ENCODE measurements at regions not wholly inside any gene's neighbourhood (a gene's known extent, or its start where the extent isn't known, plus 50 kb on each side); places are given as distances from the start of the nearest gene placed in this dataset.

DNA sequence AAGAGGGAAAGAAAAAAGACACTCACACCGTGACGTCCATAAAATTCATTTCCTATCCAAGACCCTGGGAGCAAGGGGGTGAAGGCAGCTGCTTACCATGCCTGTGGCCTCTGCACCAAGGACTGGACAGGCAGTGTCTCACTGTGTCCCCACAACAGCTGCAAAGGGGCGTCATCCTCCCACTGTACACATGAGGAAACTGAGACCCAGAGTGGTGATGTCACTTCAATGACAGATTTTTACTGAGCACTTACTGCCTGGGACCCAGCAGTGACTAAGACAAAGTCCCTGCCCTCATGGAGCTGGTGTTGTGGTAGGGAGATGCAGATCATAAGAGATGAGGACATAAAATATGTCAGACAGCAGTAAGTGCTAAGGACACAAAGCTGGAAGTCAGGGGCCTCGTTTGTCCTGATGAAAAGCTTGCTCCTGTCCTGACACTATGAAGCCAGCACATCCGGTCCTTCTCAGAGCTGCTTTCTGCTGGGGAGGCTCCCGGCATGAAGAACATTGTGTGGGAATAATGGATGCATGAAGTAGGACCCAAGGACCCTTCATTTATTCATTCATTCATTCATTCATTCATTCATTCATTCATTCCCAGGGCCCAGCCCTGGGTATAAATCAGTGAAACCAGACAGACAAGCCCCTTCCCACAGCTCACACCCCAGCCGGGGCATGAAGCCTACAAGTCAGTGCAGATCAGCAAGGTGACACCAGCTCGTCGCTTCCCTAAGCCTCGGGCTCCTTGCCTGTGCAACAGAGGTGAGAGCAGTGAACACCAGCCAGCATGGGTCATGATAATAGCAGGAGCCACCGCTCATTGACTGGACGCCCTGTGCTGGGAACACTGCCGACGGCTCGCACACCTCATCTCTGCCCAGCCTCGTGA, 473.7 kb downstream of the MATN1 start:
- ChIA-PET CTCF (no interaction called here), POLR2A (no interaction called here)
- Mint-ChIP-seq H3K36me3 (ENCODE audit: insufficient read depth, unreplicated experiment) (no peaks in the 10 kb centered on the region), H3K27me3 (ENCODE audit: insufficient read depth, unreplicated experiment) (peaks cover 19% of the 10 kb centered on the region), H3K4me1 (ENCODE audit: low read depth, unreplicated experiment) (no peaks in the 10 kb centered on the region), H3K4me3 (ENCODE audit: unreplicated experiment) (no peak overlapping the region), H3K27ac (ENCODE audit: unreplicated experiment) (no peak overlapping the region), H3K9me3 (ENCODE audit: unreplicated experiment) (no peaks in the 10 kb centered on the region)
- no peaks in the 10 kb centered on the region for H3K9me3 ChIP-seq
- TF ChIP-seq, protein P1, sequence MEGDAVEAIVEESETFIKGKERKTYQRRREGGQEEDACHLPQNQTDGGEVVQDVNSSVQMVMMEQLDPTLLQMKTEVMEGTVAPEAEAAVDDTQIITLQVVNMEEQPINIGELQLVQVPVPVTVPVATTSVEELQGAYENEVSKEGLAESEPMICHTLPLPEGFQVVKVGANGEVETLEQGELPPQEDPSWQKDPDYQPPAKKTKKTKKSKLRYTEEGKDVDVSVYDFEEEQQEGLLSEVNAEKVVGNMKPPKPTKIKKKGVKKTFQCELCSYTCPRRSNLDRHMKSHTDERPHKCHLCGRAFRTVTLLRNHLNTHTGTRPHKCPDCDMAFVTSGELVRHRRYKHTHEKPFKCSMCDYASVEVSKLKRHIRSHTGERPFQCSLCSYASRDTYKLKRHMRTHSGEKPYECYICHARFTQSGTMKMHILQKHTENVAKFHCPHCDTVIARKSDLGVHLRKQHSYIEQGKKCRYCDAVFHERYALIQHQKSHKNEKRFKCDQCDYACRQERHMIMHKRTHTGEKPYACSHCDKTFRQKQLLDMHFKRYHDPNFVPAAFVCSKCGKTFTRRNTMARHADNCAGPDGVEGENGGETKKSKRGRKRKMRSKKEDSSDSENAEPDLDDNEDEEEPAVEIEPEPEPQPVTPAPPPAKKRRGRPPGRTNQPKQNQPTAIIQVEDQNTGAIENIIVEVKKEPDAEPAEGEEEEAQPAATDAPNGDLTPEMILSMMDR (IDR thresholded peaks at IDR 0.05; ENCODE audit: insufficient read depth in 1 of 2, low read depth in 1 of 2, low read length in 1 of 2, severe bottlenecking in 1 of 2, unreplicated experiment in 1 of 2): no peak
- intact Hi-C loops (cut with micrococcal nuclease; ENCODE audit: unreplicated experiment): no loop called here
- no peak overlapping the region for H3K4me3 ChIP-seq (ENCODE audit: low read depth, low read length)
- no peaks in the 10 kb centered on the region for H3K27me3 ChIP-seq (replicated peaks; ENCODE audit: control insufficient read depth, insufficient read depth, low read length)
- DNase-seq: no peak
- no peaks in the 10 kb centered on the region for H3K36me3 ChIP-seq (ENCODE audit: control insufficient read depth, insufficient read depth, low read length)
- BruUV-seq (replicated peaks): no TSS peak
- no peaks in the 10 kb centered on the region for H3K4me1 ChIP-seq

DNA sequence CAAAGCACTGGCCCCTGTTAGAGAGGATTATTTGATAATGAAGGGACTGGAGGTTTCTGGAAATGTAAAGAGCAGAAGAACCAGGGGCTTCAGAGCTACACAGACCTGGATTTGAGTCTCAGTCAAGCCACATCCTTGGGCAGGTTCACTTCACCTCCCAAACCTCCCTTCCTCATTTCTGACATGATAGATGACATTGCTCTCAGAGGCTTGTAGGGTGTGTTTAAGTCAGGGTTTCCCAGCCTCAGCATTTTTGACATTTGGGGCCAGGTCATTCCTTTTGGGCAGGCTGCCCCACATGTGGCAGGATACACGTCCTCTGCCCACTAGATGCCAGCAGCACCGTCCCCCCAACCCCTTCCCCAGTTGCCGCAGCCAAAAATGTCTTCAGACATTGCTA, 474.6 kb downstream of the MATN1 start:
- H3K4me3 ChIP-seq (ENCODE audit: low read depth, low read length): no peak overlapping the region
- H3K36me3 ChIP-seq (ENCODE audit: control insufficient read depth, insufficient read depth, low read length): no peaks in the 10 kb centered on the region
- no peaks in the 10 kb centered on the region for H3K4me1 ChIP-seq
- Mint-ChIP-seq H3K4me3 (ENCODE audit: unreplicated experiment) (no peak overlapping the region), H3K27me3 (ENCODE audit: insufficient read depth, unreplicated experiment) (peaks cover 14% of the 10 kb centered on the region), H3K27ac (ENCODE audit: unreplicated experiment) (no peak overlapping the region), H3K36me3 (ENCODE audit: insufficient read depth, unreplicated experiment) (no peaks in the 10 kb centered on the region), H3K9me3 (ENCODE audit: unreplicated experiment) (no peaks in the 10 kb centered on the region), H3K4me1 (ENCODE audit: low read depth, unreplicated experiment) (no peaks in the 10 kb centered on the region)
- BruUV-seq (replicated peaks): no TSS peak
- intact Hi-C loops (cut with micrococcal nuclease; ENCODE audit: unreplicated experiment): no loop called here
- DNase-seq: no peak
- POLR2A ChIA-PET: no interaction called here
- CTCF ChIA-PET: no interaction called here
- TF ChIP-seq, protein P1 (IDR thresholded peaks at IDR 0.05; ENCODE audit: insufficient read depth in 1 of 2, low read depth in 1 of 2, low read length in 1 of 2, severe bottlenecking in 1 of 2, unreplicated experiment in 1 of 2): no peak
- no peaks in the 10 kb centered on the region for H3K9me3 ChIP-seq
- H3K27me3 ChIP-seq (replicated peaks; ENCODE audit: control insufficient read depth, insufficient read depth, low read length): no peaks in the 10 kb centered on the region

DNA sequence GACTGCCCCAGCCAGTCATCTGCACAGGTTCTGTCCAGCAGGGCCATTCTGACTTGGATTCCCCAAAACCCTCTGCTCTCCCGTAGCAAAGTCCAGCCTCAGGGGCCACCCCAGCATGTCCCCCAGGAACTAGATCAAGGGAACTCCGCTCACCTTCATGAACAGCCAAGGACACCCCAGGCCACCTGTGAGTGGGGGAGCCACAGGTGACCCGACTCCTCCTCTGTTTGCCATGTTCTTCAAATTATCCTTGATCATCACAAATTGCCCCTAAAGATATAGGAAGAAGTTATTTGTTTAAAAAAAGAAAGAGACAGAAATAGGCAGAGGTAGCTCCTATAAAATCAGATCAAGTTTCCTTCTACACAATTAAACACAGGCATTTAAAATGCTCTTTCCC, 475.0 kb downstream of the MATN1 start:
- intact Hi-C loops (cut with micrococcal nuclease; ENCODE audit: unreplicated experiment): no loop called here
- Mint-ChIP-seq H3K36me3 (ENCODE audit: insufficient read depth, unreplicated experiment) (no peaks in the 10 kb centered on the region), H3K27me3 (ENCODE audit: insufficient read depth, unreplicated experiment) (peaks cover 14% of the 10 kb centered on the region), H3K4me1 (ENCODE audit: low read depth, unreplicated experiment) (no peaks in the 10 kb centered on the region), H3K4me3 (ENCODE audit: unreplicated experiment) (no peak overlapping the region), H3K9me3 (ENCODE audit: unreplicated experiment) (no peaks in the 10 kb centered on the region), H3K27ac (ENCODE audit: unreplicated experiment) (no peak overlapping the region)
- BruUV-seq (replicated peaks): no TSS peak
- ChIA-PET CTCF (no interaction called here), POLR2A (no interaction called here)
- Histone ChIP-seq H3K9me3 (no peaks in the 10 kb centered on the region), H3K36me3 (ENCODE audit: control insufficient read depth, insufficient read depth, low read length) (no peaks in the 10 kb centered on the region), H3K4me3 (ENCODE audit: low read depth, low read length) (no peak overlapping the region), H3K27me3 (replicated peaks; ENCODE audit: control insufficient read depth, insufficient read depth, low read length) (no peaks in the 10 kb centered on the region), H3K4me1 (no peaks in the 10 kb centered on the region)
- TF ChIP-seq, protein P1 (IDR thresholded peaks at IDR 0.05; ENCODE audit: insufficient read depth in 1 of 2, low read depth in 1 of 2, low read length in 1 of 2, severe bottlenecking in 1 of 2, unreplicated experiment in 1 of 2): no peak
- DNase-seq: no peak
